ENCODE measurements at regions not wholly inside any gene's neighbourhood (a gene's known extent, or its start where the extent isn't known, plus 50 kb on each side); places are given as distances from the start of the nearest gene placed in this dataset.

DNA sequence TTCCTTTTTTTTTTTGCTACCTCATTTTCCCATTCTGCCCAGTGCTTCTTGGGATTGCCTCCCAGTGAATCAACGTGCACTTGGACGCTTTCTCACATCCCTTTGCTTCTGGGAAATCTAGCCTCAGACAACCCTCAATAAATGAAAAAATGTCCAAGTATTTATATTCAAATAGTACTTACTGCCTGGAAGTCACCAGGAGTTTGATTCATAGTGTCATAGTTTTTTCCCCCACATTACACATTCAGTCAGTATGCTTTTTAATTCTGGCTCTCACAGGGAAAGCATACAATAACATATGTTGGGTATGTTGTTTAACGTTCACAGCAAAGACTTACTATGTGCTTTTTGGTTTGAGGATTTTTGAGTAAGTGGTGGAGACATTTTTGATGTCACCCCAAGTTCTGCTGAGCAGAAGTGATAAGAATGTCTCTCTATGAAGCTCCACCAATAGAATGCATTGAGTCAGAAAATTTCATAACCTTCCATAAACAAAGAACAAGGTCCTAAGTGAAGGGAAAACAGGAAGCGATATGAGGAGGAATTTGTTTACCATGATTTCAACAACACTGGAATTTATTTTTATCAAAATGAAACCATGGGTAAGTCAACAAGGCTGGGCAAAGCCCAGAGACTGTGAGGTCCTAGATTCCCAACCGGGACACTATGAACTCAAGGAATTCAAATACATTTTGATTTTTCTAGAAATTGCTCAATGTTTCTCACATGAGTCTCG is 301.2 kb upstream of the BMP2 start (continued):
- TF ChIP-seq AHDC1 (CRISPR knock-in tag; IDR thresholded peaks at IDR 0.05; ENCODE audit: borderline replicate concordance), result peak; percentile 21; the same call in 1 of the 2 replicates
- TF ChIP-seq, protein P1, sequence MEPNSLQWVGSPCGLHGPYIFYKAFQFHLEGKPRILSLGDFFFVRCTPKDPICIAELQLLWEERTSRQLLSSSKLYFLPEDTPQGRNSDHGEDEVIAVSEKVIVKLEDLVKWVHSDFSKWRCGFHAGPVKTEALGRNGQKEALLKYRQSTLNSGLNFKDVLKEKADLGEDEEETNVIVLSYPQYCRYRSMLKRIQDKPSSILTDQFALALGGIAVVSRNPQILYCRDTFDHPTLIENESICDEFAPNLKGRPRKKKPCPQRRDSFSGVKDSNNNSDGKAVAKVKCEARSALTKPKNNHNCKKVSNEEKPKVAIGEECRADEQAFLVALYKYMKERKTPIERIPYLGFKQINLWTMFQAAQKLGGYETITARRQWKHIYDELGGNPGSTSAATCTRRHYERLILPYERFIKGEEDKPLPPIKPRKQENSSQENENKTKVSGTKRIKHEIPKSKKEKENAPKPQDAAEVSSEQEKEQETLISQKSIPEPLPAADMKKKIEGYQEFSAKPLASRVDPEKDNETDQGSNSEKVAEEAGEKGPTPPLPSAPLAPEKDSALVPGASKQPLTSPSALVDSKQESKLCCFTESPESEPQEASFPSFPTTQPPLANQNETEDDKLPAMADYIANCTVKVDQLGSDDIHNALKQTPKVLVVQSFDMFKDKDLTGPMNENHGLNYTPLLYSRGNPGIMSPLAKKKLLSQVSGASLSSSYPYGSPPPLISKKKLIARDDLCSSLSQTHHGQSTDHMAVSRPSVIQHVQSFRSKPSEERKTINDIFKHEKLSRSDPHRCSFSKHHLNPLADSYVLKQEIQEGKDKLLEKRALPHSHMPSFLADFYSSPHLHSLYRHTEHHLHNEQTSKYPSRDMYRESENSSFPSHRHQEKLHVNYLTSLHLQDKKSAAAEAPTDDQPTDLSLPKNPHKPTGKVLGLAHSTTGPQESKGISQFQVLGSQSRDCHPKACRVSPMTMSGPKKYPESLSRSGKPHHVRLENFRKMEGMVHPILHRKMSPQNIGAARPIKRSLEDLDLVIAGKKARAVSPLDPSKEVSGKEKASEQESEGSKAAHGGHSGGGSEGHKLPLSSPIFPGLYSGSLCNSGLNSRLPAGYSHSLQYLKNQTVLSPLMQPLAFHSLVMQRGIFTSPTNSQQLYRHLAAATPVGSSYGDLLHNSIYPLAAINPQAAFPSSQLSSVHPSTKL (CRISPR knock-in tag; IDR thresholded peaks at IDR 0.05), result peak; percentile 48; the same call in 1 of the 2 replicates
- no peak for TF ChIP-seq MAFG (CRISPR knock-in tag; IDR thresholded peaks at IDR 0.05)
- no peak for TF ChIP-seq SOX13 (IDR thresholded peaks at IDR 0.05)
- TF ChIP-seq SOX13 (CRISPR knock-in tag; conservative IDR thresholded peaks at IDR 0.05 in 1 of 2, IDR thresholded peaks at IDR 0.05 in 1 of 2), result peak in 1 of 2 experiments; percentile 46; a peak in 1 of 4 replicates
- no peak for TF ChIP-seq CBX2 (IDR thresholded peaks at IDR 0.05; ENCODE audit: low read depth, low read length)
- TF ChIP-seq CBX2 (CRISPR knock-in tag; IDR thresholded peaks at IDR 0.05; ENCODE audit: low read depth), result no peak
- TF ChIP-seq HCFC1 (IDR thresholded peaks at IDR 0.05; ENCODE audit: low read depth, low read length), result no peak
- TF ChIP-seq ZKSCAN1 (IDR thresholded peaks at IDR 0.05; ENCODE audit: low read length), result no peak
- TF ChIP-seq TEAD3 (CRISPR knock-in tag; optimal IDR thresholded peaks at IDR 0.05; ENCODE audit: borderline replicate concordance), result peak; percentile 38
- TF ChIP-seq, protein P2, sequence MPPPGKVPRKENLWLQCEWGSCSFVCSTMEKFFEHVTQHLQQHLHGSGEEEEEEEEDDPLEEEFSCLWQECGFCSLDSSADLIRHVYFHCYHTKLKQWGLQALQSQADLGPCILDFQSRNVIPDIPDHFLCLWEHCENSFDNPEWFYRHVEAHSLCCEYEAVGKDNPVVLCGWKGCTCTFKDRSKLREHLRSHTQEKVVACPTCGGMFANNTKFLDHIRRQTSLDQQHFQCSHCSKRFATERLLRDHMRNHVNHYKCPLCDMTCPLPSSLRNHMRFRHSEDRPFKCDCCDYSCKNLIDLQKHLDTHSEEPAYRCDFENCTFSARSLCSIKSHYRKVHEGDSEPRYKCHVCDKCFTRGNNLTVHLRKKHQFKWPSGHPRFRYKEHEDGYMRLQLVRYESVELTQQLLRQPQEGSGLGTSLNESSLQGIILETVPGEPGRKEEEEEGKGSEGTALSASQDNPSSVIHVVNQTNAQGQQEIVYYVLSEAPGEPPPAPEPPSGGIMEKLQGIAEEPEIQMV (CRISPR knock-in tag; IDR thresholded peaks at IDR 0.05; ENCODE audit: low read depth), result no peak
- no peak for TF ChIP-seq ZBTB38 (CRISPR knock-in tag; IDR thresholded peaks at IDR 0.05)
- TF ChIP-seq FOXP1 (IDR thresholded peaks at IDR 0.05), result peak; percentile 78
- peak; percentile 92 for TF ChIP-seq FOXP1 (CRISPR knock-in tag; IDR thresholded peaks at IDR 0.05)
- TF ChIP-seq FOXA1 (IDR thresholded peaks at IDR 0.05), result no peak
- peak; percentile 42; the same call in 1 of the 2 replicates for TF ChIP-seq FOXA1 (CRISPR knock-in tag; IDR thresholded peaks at IDR 0.05)
- 0 out of 2 replicates have a peak, but pooled peaks have one; percentile 10 for TF ChIP-seq TCF7 (IDR thresholded peaks at IDR 0.05; ENCODE audit: low read depth)
- TF ChIP-seq FOXP4 (CRISPR knock-in tag; IDR thresholded peaks at IDR 0.05), result peak; percentile 82
